ENCODE measurements at regions not wholly inside any gene's neighbourhood (a gene's known extent, or its start where the extent isn't known, plus 50 kb on each side); places are given as distances from the start of the nearest gene placed in this dataset.

GRCh38 chr9:69955536-69956355 is 87.9 kb upstream of the MAMDC2 start:
- DNase-seq: no peak
- intact Hi-C loops (cut with DNase I): no loop called here

GRCh38 chr9:69961843-69962242 is 81.8 kb upstream of the MAMDC2 start:
- intact Hi-C loops (cut with DNase I): no loop called here
- no peak for DNase-seq

GRCh38 chr9:69963803-69964202 is 79.8 kb upstream of the MAMDC2 start:
- intact Hi-C loops (cut with DNase I): no loop called here
- no peak for DNase-seq

GRCh38 chr9:69964446-69964845 is 79.2 kb upstream of the MAMDC2 start:
- no peak for DNase-seq
- intact Hi-C loops (cut with DNase I): no loop called here

- no peak for DNase-seq
- intact Hi-C loops (cut with DNase I): no loop called here
Observed at GRCh38 chr9:69965416-69966145, 78.1 kb upstream of the MAMDC2 start.

- intact Hi-C loops (cut with DNase I): no loop called here
- no peak for DNase-seq
Observed at GRCh38 chr9:69967344-69967743, 76.3 kb upstream of the MAMDC2 start.

GRCh38 chr9:69970001-69970533 is 73.6 kb upstream of the MAMDC2 start:
- intact Hi-C loops (cut with DNase I): loop anchor here (5.0 kb wide), 1 partner anchor 257 kb away; no protein-coding TSS in a partner anchor
- no peak for DNase-seq

GRCh38 chr9:69971643-69972449 is 71.8 kb upstream of the MAMDC2 start:
- intact Hi-C loops (cut with DNase I): loop anchor here (1.0 to 5.0 kb wide), 3 partner anchors 139 to 631 kb away; no protein-coding TSS in a partner anchor
- peak; percentile 38 to 96 (median 74) for DNase-seq

GRCh38 chr9:69975681-69976080 is 68.0 kb upstream of the MAMDC2 start:
- DNase-seq: no peak
- intact Hi-C loops (cut with DNase I): no loop called here

GRCh38 chr9:69976152-69976551 is 67.5 kb upstream of the MAMDC2 start:
- intact Hi-C loops (cut with DNase I): no loop called here
- DNase-seq: no peak

GRCh38 chr9:69980041-69980440 is 63.6 kb upstream of the MAMDC2 start:
- intact Hi-C loops (cut with DNase I): no loop called here

GRCh38 chr9:69980591-69980990 is 63.1 kb upstream of the MAMDC2 start:
- intact Hi-C loops (cut with DNase I): no loop called here
- DNase-seq: no peak

More at GRCh38 chr9:69980041-69980440, 63.6 kb upstream of the MAMDC2 start:
- DNase-seq: no peak

GRCh38 chr9:69981686-69982445 is 61.8 kb upstream of the MAMDC2 start:
- intact Hi-C loops (cut with DNase I): no loop called here
- DNase-seq: no peak

GRCh38 chr9:69984831-69985230 is 58.8 kb upstream of the MAMDC2 start:
- no peak for DNase-seq
- intact Hi-C loops (cut with DNase I): no loop called here

GRCh38 chr9:69985971-69986370 is 57.7 kb upstream of the MAMDC2 start:
- intact Hi-C loops (cut with DNase I): no loop called here
- no peak for DNase-seq

- DNase-seq: no peak
- intact Hi-C loops (cut with DNase I): no loop called here
Observed at GRCh38 chr9:69986970-69987369, 56.7 kb upstream of the MAMDC2 start.

GRCh38 chr9:69987457-69987856 is 56.2 kb upstream of the MAMDC2 start:
- intact Hi-C loops (cut with DNase I): no loop called here
- no peak for DNase-seq

GRCh38 chr9:69993110-69993509 is 50.5 kb upstream of the MAMDC2 start:
- no peak for DNase-seq
- intact Hi-C loops (cut with DNase I): no loop called here
